OCI-LY3 (cell line): ENCODE measurements at regions not wholly inside any gene's neighbourhood (a gene's known extent, or its start where the extent isn't known, plus 50 kb on each side); places are given as distances from the start of the nearest gene placed in this dataset.

Experiments used
- H2AFZ ChIP-seq: fragments of 200-600, 300-600 bp; shearing (Covaris generic); 2 replicates; pipeline ENCODE4 v1.6.0; 2014; ENCODE audit warnings: antibody characterized with exemption, low read depth, low read length
- H3K27ac ChIP-seq: fragments of 200-600, 300-600 bp; sonication (generic); 2 replicates; pipeline ENCODE4 v1.5.1; 2014; ENCODE audit warnings: mild to moderate bottlenecking, low read length, moderate library complexity, mixed read lengths
- H3K27me3 ChIP-seq: fragments of 200-600, 300-600 bp; sonication (generic); 2 replicates; pipeline ENCODE4 v1.6.1; 2014; ENCODE audit warnings: low read depth, low read length, mixed read lengths
- H3K36me3 ChIP-seq: fragments of 200-600, 300-600 bp; sonication (generic); replicated peaks from 2 replicates; pipeline ENCODE3; 2014; ENCODE audit warnings: low read depth, low read length, mixed read lengths
- H3K4me1 ChIP-seq: fragments of 300-600, 200-600 bp; sonication (generic); 2 replicates; pipeline ENCODE4 v1.6.1; 2014; ENCODE audit warnings: low read length, mixed read lengths
- H3K4me2 ChIP-seq: fragments of 200-600, 300-600 bp; sonication (generic); 2 replicates; pipeline ENCODE4 v1.6.1; 2014; ENCODE audit warnings: low read length, mixed read lengths
- H3K4me3 ChIP-seq: fragments of 300-600, 200-600 bp; sonication (generic); 2 replicates; pipeline ENCODE4 v1.5.1; 2014; ENCODE audit warnings: antibody characterized with exemption, mild to moderate bottlenecking, low read length, moderate library complexity
- H3K79me2 ChIP-seq: fragments of 300-600, 200-600 bp; shearing (Covaris generic); 2 replicates; pipeline ENCODE4 v1.6.1; 2014; ENCODE audit warnings: mild to moderate bottlenecking, low read length, mixed read lengths
- H3K9ac ChIP-seq: fragments of 300-600, 200-600 bp; shearing (Covaris generic); 2 replicates; pipeline ENCODE4 v1.6.0; 2014; ENCODE audit warnings: mild to moderate bottlenecking, low read length, moderate library complexity
- H3K9me3 ChIP-seq: fragments of 200-600, 300-600 bp; shearing (Covaris generic); 2 replicates; pipeline ENCODE4 v1.6.1; 2014; ENCODE audit warnings: low read length, mixed read lengths; ENCODE audit not compliant: insufficient read depth
- H4K20me1 ChIP-seq: fragments of 200-600, 300-600 bp; sonication (generic); 2 replicates; pipeline ENCODE4 v1.6.1; 2016; ENCODE audit warnings: low read length, mixed read lengths; ENCODE audit not compliant: insufficient read depth
- EZH2phosphoT487 ChIP-seq: fragments of 200-600 bp; shearing (Covaris generic); IDR thresholded peaks from 2 replicates; pipeline ENCODE4 v1.6.1; 2018; ENCODE audit warnings: antibody characterized with exemption, mixed run types, low read depth
- TF ChIP-seq, protein P1 (sequence below): fragments of 200-600, 300-600 bp; sonication (generic); IDR thresholded peaks from 2 replicates; pipeline ENCODE4 v1.5.1; 2014; ENCODE audit warnings: antibody characterized with exemption, low read length, low read depth

DNA sequence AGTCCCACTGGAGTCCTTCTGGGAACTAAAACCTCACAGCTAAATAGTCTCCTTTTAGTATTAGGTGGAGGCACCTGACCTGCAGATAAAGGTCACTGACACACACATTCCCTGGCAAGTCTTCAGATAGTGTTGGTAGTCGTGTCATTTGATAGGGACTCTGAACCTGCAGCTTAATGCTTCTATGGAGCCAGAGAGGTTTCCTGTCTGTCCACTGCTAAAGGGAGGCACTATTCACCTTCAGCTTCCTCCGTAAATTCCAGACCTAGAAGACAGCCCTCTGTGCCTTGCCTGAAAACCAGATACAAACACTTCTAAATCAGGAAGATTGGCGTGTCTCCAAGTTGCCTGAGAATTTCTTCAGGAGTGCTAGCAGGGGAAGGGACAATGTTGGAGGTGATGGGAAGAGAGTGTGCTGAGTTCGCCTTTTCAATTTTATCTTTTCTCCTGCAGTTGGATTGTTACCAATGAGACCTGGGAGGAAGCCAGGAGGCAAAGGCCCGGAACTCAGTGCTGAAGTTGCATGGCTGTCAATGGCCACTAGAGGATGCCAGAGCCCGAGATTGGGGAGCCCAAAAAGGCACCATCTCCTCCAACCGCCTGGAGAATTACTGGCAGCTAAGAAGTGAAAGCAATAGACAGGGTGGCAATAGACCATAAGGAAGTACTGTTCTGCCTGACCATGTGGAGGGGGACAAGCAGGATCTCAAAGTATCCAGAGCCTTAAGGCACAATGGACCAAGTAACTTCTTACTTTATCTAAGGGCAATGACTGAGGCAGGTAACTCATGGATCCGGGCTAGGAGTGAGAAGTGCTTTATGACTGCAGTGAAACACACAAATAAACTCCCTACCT is 81.6 kb upstream of the SCAF11 start:
- no peaks in the 10 kb centered on the region for H3K79me2 ChIP-seq
- no peaks in the 10 kb centered on the region for H3K36me3 ChIP-seq
- no peaks in the 10 kb centered on the region for H3K27me3 ChIP-seq
- H3K9ac ChIP-seq, result peak overlapping the region; percentile 53
- peak overlapping the region; percentile 48 for H3K4me3 ChIP-seq
- H3K9me3 ChIP-seq, result no peaks in the 10 kb centered on the region
- H3K27ac ChIP-seq, result peak overlapping the region; percentile 33
- H4K20me1 ChIP-seq, result no peaks in the 10 kb centered on the region
- H2AFZ ChIP-seq, result peak overlapping the region; percentile 99
- TF ChIP-seq EZH2phosphoT487, result no peak
- TF ChIP-seq, protein P1, sequence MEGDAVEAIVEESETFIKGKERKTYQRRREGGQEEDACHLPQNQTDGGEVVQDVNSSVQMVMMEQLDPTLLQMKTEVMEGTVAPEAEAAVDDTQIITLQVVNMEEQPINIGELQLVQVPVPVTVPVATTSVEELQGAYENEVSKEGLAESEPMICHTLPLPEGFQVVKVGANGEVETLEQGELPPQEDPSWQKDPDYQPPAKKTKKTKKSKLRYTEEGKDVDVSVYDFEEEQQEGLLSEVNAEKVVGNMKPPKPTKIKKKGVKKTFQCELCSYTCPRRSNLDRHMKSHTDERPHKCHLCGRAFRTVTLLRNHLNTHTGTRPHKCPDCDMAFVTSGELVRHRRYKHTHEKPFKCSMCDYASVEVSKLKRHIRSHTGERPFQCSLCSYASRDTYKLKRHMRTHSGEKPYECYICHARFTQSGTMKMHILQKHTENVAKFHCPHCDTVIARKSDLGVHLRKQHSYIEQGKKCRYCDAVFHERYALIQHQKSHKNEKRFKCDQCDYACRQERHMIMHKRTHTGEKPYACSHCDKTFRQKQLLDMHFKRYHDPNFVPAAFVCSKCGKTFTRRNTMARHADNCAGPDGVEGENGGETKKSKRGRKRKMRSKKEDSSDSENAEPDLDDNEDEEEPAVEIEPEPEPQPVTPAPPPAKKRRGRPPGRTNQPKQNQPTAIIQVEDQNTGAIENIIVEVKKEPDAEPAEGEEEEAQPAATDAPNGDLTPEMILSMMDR, result peak; percentile 96
- peaks cover 28% of the 10 kb centered on the region for H3K4me1 ChIP-seq
- H3K4me2 ChIP-seq, result peak overlapping the region; percentile 50

DNA sequence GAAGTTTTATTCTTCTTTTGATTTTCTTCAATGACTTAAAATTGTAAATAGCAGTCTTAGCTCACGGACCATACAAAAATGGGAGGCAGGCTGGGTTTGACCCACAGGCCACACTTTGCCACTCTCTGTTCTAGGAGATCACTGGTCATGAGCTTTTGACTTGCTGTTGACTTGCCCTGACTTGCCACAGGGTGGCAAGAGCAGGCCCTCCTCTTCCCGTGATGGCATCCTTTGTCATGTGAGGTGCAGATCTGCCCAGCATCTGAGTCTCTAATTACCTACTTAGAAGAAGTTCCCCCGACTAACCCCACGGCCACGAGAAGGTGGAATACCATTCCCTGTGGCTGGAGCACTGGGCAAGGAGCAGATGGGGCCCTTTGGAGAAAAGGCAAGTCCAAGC is 81.0 kb upstream of the SCAF11 start:
- H3K4me2 ChIP-seq, result peak overlapping the region; percentile 50
- H2AFZ ChIP-seq, result peak overlapping the region; percentile 99
- TF ChIP-seq EZH2phosphoT487, result no peak
- TF ChIP-seq, protein P1, result peak; percentile 48
- H3K4me3 ChIP-seq, result peak overlapping the region; percentile 48
- no peaks in the 10 kb centered on the region for H4K20me1 ChIP-seq
- H3K9me3 ChIP-seq, result no peaks in the 10 kb centered on the region
- H3K36me3 ChIP-seq, result no peaks in the 10 kb centered on the region
- peaks cover 35% of the 10 kb centered on the region for H3K4me1 ChIP-seq
- no peaks in the 10 kb centered on the region for H3K79me2 ChIP-seq
- no peaks in the 10 kb centered on the region for H3K27me3 ChIP-seq
- H3K27ac ChIP-seq, result peak overlapping the region; percentile 33
- peak overlapping the region; percentile 53; the same call in 1 of the 2 replicates for H3K9ac ChIP-seq

DNA sequence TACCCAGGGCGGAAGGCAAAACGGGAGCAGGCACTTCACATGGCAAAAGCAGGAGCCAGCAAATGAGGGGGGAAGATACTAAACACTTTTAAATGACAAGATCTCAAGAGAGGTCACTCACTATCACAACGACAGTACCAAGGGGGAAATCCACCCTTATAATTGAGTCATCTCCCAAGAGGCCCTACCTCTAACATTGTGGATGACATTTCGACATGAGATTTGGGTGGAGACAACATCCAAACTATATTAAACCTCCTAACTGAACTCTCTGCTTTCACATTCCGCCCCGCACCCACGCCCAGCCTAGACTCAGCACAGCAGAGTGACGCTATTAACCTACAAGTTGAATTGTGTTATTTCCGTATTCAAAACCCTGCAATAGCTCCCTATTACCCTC is 76.7 kb upstream of the SCAF11 start:
- H3K4me1 ChIP-seq, result peaks cover 46% of the 10 kb centered on the region
- H3K36me3 ChIP-seq, result no peaks in the 10 kb centered on the region
- TF ChIP-seq, protein P1, result no peak
- no peak for TF ChIP-seq EZH2phosphoT487
- H3K79me2 ChIP-seq, result no peaks in the 10 kb centered on the region
- no peaks in the 10 kb centered on the region for H3K27me3 ChIP-seq
- no peaks in the 10 kb centered on the region for H4K20me1 ChIP-seq
- H3K4me2 ChIP-seq, result peak overlapping the region; percentile 17; the same call in 1 of the 2 replicates
- H2AFZ ChIP-seq, result 0 out of 2 replicates have a peak overlapping the region, but pooled peaks have one; percentile 9
- no peak overlapping the region for H3K4me3 ChIP-seq
- H3K27ac ChIP-seq, result no peak overlapping the region
- no peaks in the 10 kb centered on the region for H3K9me3 ChIP-seq
- no peak overlapping the region for H3K9ac ChIP-seq

DNA sequence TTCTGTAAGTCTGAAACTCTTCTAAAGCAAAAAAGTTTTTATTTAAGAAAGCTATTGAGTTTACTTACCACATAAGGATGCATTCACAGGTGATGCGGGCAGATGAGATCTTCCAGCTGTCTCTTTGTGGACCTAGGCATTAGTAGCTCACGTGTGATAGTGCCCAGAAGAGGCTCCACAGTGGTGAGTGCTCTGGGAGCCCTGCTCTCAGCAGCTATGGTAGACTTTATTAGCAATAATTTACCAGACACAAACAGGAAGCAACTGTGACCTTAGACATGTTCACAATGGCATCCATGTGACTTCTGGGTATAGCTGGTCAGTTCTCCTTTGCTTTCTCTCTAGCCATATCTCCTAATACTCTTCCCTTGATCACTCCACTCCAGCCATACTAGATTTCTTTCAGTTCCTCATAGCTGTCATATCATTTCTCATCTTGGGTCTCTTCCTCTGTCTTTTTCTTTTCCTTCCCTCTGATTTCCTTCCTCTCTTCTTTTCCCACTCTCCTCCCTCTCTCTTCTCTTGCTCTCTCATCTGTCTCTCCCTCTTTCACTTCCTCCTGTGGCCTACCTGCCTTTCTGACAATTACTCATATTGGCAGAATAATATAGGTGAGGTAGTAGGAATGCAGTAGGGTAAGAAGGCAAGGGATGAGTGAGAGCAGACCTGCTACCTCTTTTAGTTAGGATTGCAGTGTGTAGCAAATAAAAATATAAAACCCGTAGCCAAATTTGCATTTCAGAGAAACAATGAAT is 75.2 kb upstream of the SCAF11 start:
- Histone ChIP-seq H3K4me3 (no peak overlapping the region), H2AFZ (no peak overlapping the region), H3K79me2 (no peaks in the 10 kb centered on the region), H4K20me1 (no peaks in the 10 kb centered on the region), H3K36me3 (no peaks in the 10 kb centered on the region), H3K9ac (no peak overlapping the region), H3K4me2 (peak overlapping the region; percentile 21), H3K4me1 (peaks cover 33% of the 10 kb centered on the region), H3K9me3 (no peaks in the 10 kb centered on the region), H3K27me3 (no peaks in the 10 kb centered on the region), H3K27ac (peak overlapping the region; percentile 3; the same call in 1 of the 2 replicates)
- no peak for TF ChIP-seq EZH2phosphoT487
- TF ChIP-seq, protein P1, result no peak
